CD4-positive, alpha-beta T cell (primary cell): ENCODE measurements at regions not wholly inside any gene's neighbourhood (a gene's known extent, or its start where the extent isn't known, plus 50 kb on each side); places are given as distances from the start of the nearest gene placed in this dataset.

Experiments
- ATAC-seq: fragments of 200-7000 bp; cut with Tn5 transposase; one replicate; pipeline ENCODE4 v1.10.0; 2022; ENCODE audit warnings: mild to moderate bottlenecking; ENCODE audit not compliant: poor library complexity
- CTCF ChIA-PET: fragments of 350-600 bp; sonication (Branson Sonifier 250); formaldehyde crosslinking; loops from one replicate; lab custom pipeline; 2021; ENCODE audit warnings: antibody characterized with exemption, inconsistent platforms; lab: Charles Lee
- POLR2A ChIA-PET: fragments of 350-600 bp; sonication (Branson Sonifier 250); formaldehyde crosslinking; loops from one replicate; lab custom pipeline; 2021; ENCODE audit warnings: antibody characterized with exemption, inconsistent platforms; lab: Charles Lee
- DNase-seq, 14 experiments: peaks; one replicate each; pipeline ENCODE4 v3.0.0-alpha.2; 2013 to 2020; ENCODE audit warnings: mixed read lengths in 2 of 14
- H3K27ac ChIP-seq, 2 donors: one replicate each; pipeline versions ENCODE4 v1.5.1 to v1.7.0; 2013; ENCODE audit warnings: low read length in 2 of 2, low read depth in 1 of 2, mild to moderate bottlenecking in 1 of 2
- H3K27me3 ChIP-seq, 2 experiments: 1 replicate in 1 of 2; 2 replicates in 1 of 2; pipeline versions ENCODE4 v1.6.1 to v1.7.0; 2013; ENCODE audit warnings: low read length in 2 of 2, control low read depth in 1 of 2, mild to moderate bottlenecking in 1 of 2, moderate library complexity in 1 of 2; ENCODE audit not compliant: insufficient read depth in 2 of 2, control insufficient read depth in 1 of 2
- H3K36me3 ChIP-seq: one replicate; pipeline ENCODE4 v1.6.1; 2013; ENCODE audit warnings: low read length, control low read depth; ENCODE audit not compliant: insufficient read depth
- H3K4me1 ChIP-seq: one replicate; pipeline ENCODE4 v1.6.1; 2013; ENCODE audit warnings: low read length, control low read depth; ENCODE audit not compliant: insufficient read depth
- H3K4me3 ChIP-seq: one replicate; pipeline ENCODE4 v1.5.1; 2013; ENCODE audit warnings: mild to moderate bottlenecking, low read length, moderate library complexity
- H3K9me3 ChIP-seq, 2 experiments: 1 replicate in 1 of 2; 2 replicates in 1 of 2; pipeline versions ENCODE4 v1.6.1 to v1.7.0; 2013; ENCODE audit warnings: low read length in 2 of 2, mild to moderate bottlenecking in 2 of 2, control low read depth in 1 of 2, moderate library complexity in 1 of 2; ENCODE audit not compliant: control insufficient read depth in 1 of 2, insufficient read depth in 1 of 2
- H3K27ac Mint-ChIP-seq: one replicate; pipeline ENCODE4 v1.8.0; 2020; ENCODE audit warnings: mixed read lengths
- H3K27me3 Mint-ChIP-seq: one replicate; pipeline ENCODE4 v1.8.0; 2021; ENCODE audit warnings: mixed read lengths
- H3K36me3 Mint-ChIP-seq: one replicate; pipeline ENCODE4 v1.8.0; 2021; ENCODE audit warnings: low read depth, mixed read lengths
- H3K4me1 Mint-ChIP-seq: one replicate; pipeline ENCODE4 v1.8.0; 2021; ENCODE audit warnings: low read depth, mixed read lengths
- H3K4me3 Mint-ChIP-seq: one replicate; pipeline ENCODE4 v1.8.0; 2020; ENCODE audit warnings: mild to moderate bottlenecking, mixed read lengths
- H3K9me3 Mint-ChIP-seq: one replicate; pipeline ENCODE4 v1.8.0; 2020; ENCODE audit warnings: mixed read lengths
- CTCF ChIP-seq: fragments of 200-600 bp; IDR thresholded peaks from one replicate; pipeline ENCODE4 v1.8.0; 2022; ENCODE audit warnings: antibody characterized with exemption, mild to moderate bottlenecking
- intact Hi-C, 2 experiments: fragments of 100-400 bp; cut with DNase I in 1 of 2; cut with micrococcal nuclease in 1 of 2; formaldehyde crosslinking; loops; one replicate each; pipeline versions ENCODE4 v1.15.1 to v1.9.0; 2023 to 2025; cut with DNase I, micrococcal nuclease

GRCh38 chr21:35470522-35470921, 421.4 kb upstream of the RUNX1 start:
- peaks cover 2% of the 10 kb centered on the region for H3K4me1 Mint-ChIP-seq
- H3K9me3 Mint-ChIP-seq = peaks cover 4% of the 10 kb centered on the region
- no peak overlapping the region for H3K27ac Mint-ChIP-seq
- no peaks in the 10 kb centered on the region for H3K36me3 Mint-ChIP-seq
- Histone ChIP-seq H3K27ac (no peak overlapping the region), H3K27me3 (no peaks in the 10 kb centered on the region), H3K4me1 (no peaks in the 10 kb centered on the region), H3K4me3 (no peak overlapping the region), H3K9me3 (peaks cover 0 to 4% of the 10 kb centered on the region in 2 experiments), H3K36me3 (no peaks in the 10 kb centered on the region)
- H3K27me3 Mint-ChIP-seq = no peaks in the 10 kb centered on the region
- POLR2A ChIA-PET = no interaction called here
- H3K4me3 Mint-ChIP-seq = no peak overlapping the region
- intact Hi-C loops = no loop called here
- ATAC-seq (no peak), DNase-seq (no peak)
- CTCF ChIA-PET = no interaction called here
- no peak for TF ChIP-seq CTCF

GRCh38 chr21:35469498-35469897, 420.4 kb upstream of the RUNX1 start:
- CTCF ChIA-PET = no interaction called here
- Mint-ChIP-seq H3K36me3 (no peaks in the 10 kb centered on the region), H3K4me1 (no peaks in the 10 kb centered on the region), H3K27ac (no peak overlapping the region), H3K27me3 (no peaks in the 10 kb centered on the region), H3K4me3 (no peak overlapping the region), H3K9me3 (peaks cover 4% of the 10 kb centered on the region)
- Histone ChIP-seq H3K4me3 (no peak overlapping the region), H3K9me3 (peaks cover 0 to 4% of the 10 kb centered on the region in 2 experiments), H3K27me3 (no peaks in the 10 kb centered on the region), H3K27ac (no peak overlapping the region), H3K36me3 (no peaks in the 10 kb centered on the region), H3K4me1 (no peaks in the 10 kb centered on the region)
- intact Hi-C loops = no loop called here
- no peak for ATAC-seq
- no peak for DNase-seq
- TF ChIP-seq CTCF = no peak
- POLR2A ChIA-PET = no interaction called here

- Mint-ChIP-seq H3K9me3 (peaks cover 4% of the 10 kb centered on the region), H3K27ac (no peak overlapping the region), H3K4me1 (no peaks in the 10 kb centered on the region), H3K27me3 (no peaks in the 10 kb centered on the region), H3K36me3 (no peaks in the 10 kb centered on the region), H3K4me3 (no peak overlapping the region)
- H3K4me1 ChIP-seq = no peaks in the 10 kb centered on the region
- no peaks in the 10 kb centered on the region for H3K27me3 ChIP-seq
- no peaks in the 10 kb centered on the region for H3K36me3 ChIP-seq
- peaks cover 0 to 4% of the 10 kb centered on the region in 2 experiments for H3K9me3 ChIP-seq
- intact Hi-C loops = no loop called here
- POLR2A ChIA-PET = no interaction called here
- TF ChIP-seq CTCF = no peak
- ATAC-seq (no peak), DNase-seq (no peak)
- CTCF ChIA-PET = no interaction called here
- no peak overlapping the region for H3K27ac ChIP-seq
- H3K4me3 ChIP-seq = no peak overlapping the region
Measured at GRCh38 chr21:35468991-35469390, 419.9 kb upstream of the RUNX1 start.
